GM12891 (cell line): ENCODE measurements at regions not wholly inside any gene's neighbourhood (a gene's known extent, or its start where the extent isn't known, plus 50 kb on each side); places are given as distances from the start of the nearest gene placed in this dataset.

ENCODE experiments used
- DNase-seq: peaks from one replicate; pipeline ENCODE4 v3.0.0; 2011; ENCODE audit warnings: low spot score; ENCODE audit not compliant: insufficient read length
- FAIRE-seq: peaks from 2 replicates; lab custom pipeline; 2011; peaks lifted over from hg19 to GRCh38; lab: Jason Lieb, UNC
- PAX5 ChIP-seq: IDR thresholded peaks from 2 replicates; pipeline ENCODE4 v1.6.1; 2011; ENCODE audit warnings: low read length, moderate library complexity, mild to moderate bottlenecking; ENCODE audit not compliant: insufficient read depth, severe bottlenecking
- POLR2A ChIP-seq: IDR thresholded peaks from 2 replicates; pipeline ENCODE4 v1.6.1; 2011; ENCODE audit warnings: low read depth, low read length, control low read depth
- POLR2AphosphoS5 ChIP-seq: IDR thresholded peaks from 2 replicates; pipeline ENCODE4 v1.6.1; 2011; ENCODE audit warnings: low read depth, low read length, control low read depth
- POU2F2 ChIP-seq: IDR thresholded peaks from 2 replicates; pipeline ENCODE4 v1.6.1; 2011; ENCODE audit warnings: low read depth, mild to moderate bottlenecking, control low read depth, low read length, moderate library complexity
- SPI1 ChIP-seq: IDR thresholded peaks from 2 replicates; pipeline ENCODE4 v1.6.1; 2011; ENCODE audit warnings: low read depth, low read length, control low read depth
- TAF1 ChIP-seq: IDR thresholded peaks from 2 replicates; pipeline ENCODE4 v1.6.1; 2011; ENCODE audit warnings: low read depth, low read length, control low read depth

GRCh38 chr13:53863520-53863919 lies 834.9 kb downstream of the OLFM4 start:
- TF ChIP-seq SPI1: no peak
- FAIRE-seq (no peak), DNase-seq (no peak)

GRCh38 chr13:53873558-53873957 lies 844.9 kb downstream of the OLFM4 start:
- no peak for FAIRE-seq
- DNase-seq: no peak
- no peak for TF ChIP-seq SPI1
- no peak for TF ChIP-seq POLR2AphosphoS5
- no peak for TF ChIP-seq TAF1
- no peak for TF ChIP-seq POLR2A
- TF ChIP-seq POU2F2: no peak
- TF ChIP-seq PAX5: no peak

GRCh38 chr13:53878861-53879260 lies 850.2 kb downstream of the OLFM4 start:
- DNase-seq (no peak), FAIRE-seq (no peak)
- TF ChIP-seq SPI1 (no peak), TAF1 (no peak), POLR2A (no peak), PAX5 (no peak)

- no peak for DNase-seq
- TF ChIP-seq POLR2A: no peak
- TF ChIP-seq TAF1: no peak
- no peak for TF ChIP-seq POU2F2
- TF ChIP-seq SPI1: no peak
- TF ChIP-seq POLR2AphosphoS5: no peak
- TF ChIP-seq PAX5: no peak
- FAIRE-seq: no peak
Observed at GRCh38 chr13:53885997-53886396, 857.4 kb downstream of the OLFM4 start.

GRCh38 chr13:53890696-53891095 lies 862.1 kb downstream of the OLFM4 start:
- TF ChIP-seq TAF1: no peak
- no peak for TF ChIP-seq POLR2A
- FAIRE-seq (no peak), DNase-seq (no peak)

GRCh38 chr13:53901593-53901992 lies 873.0 kb downstream of the OLFM4 start:
- FAIRE-seq: no peak
- TF ChIP-seq SPI1 (0 out of 2 replicates have a peak, but pooled peaks have one; percentile 29), POLR2A (no peak)
- DNase-seq: no peak

GRCh38 chr13:53907891-53908290 lies 879.3 kb downstream of the OLFM4 start:
- DNase-seq (no peak), FAIRE-seq (no peak)
- no peak for TF ChIP-seq PAX5
- TF ChIP-seq POU2F2: no peak
- no peak for TF ChIP-seq POLR2AphosphoS5
- TF ChIP-seq SPI1: no peak
- TF ChIP-seq TAF1: no peak
- TF ChIP-seq POLR2A: no peak

GRCh38 chr13:53920916-53921315 lies 892.3 kb downstream of the OLFM4 start:
- DNase-seq (no peak), FAIRE-seq (no peak)
- TF ChIP-seq POU2F2 (no peak), TAF1 (no peak), SPI1 (no peak), POLR2A (no peak), POLR2AphosphoS5 (no peak), PAX5 (no peak)

- no peak for FAIRE-seq
- no peak for TF ChIP-seq TAF1
- TF ChIP-seq POLR2AphosphoS5: no peak
- TF ChIP-seq PAX5: no peak
- TF ChIP-seq POLR2A: no peak
- no peak for DNase-seq
Observed at GRCh38 chr13:53921473-53921872, 892.9 kb downstream of the OLFM4 start.

GRCh38 chr13:53941588-53942190 lies 913.1 kb downstream of the OLFM4 start:
- DNase-seq (no peak), FAIRE-seq (no peak)
- TF ChIP-seq POLR2A (no peak), POLR2AphosphoS5 (no peak), TAF1 (no peak), POU2F2 (no peak), PAX5 (no peak), SPI1 (no peak)

GRCh38 chr13:53946500-53946899 lies 917.9 kb downstream of the OLFM4 start:
- DNase-seq: no peak
- TF ChIP-seq POLR2A: no peak
- TF ChIP-seq PAX5: no peak
- TF ChIP-seq TAF1: no peak
- TF ChIP-seq POLR2AphosphoS5: no peak
- no peak for TF ChIP-seq SPI1
- TF ChIP-seq POU2F2: no peak
- FAIRE-seq: no peak
